ENCODE measurements at regions not wholly inside any gene's neighbourhood (a gene's known extent, or its start where the extent isn't known, plus 50 kb on each side); places are given as distances from the start of the nearest gene placed in this dataset.

- Histone ChIP-seq H2AK5ac (ENCODE audit: low read length) (no peak overlapping the region), H3K4me2 (ENCODE audit: low read length) (no peak overlapping the region), H2BK15ac (replicated peaks; ENCODE audit: low read depth) (no peak overlapping the region), H3K23ac (ENCODE audit: low read length) (no peak overlapping the region), H4K5ac (ENCODE audit: low read length) (peak overlapping the region; percentile 1), H3K36me3 (ENCODE audit: control insufficient read depth, insufficient read depth, low read length) (no peaks in the 10 kb centered on the region), H2BK120ac (ENCODE audit: low read depth, low read length) (peak overlapping the region; percentile 49), H3K4ac (ENCODE audit: low read depth, low read length) (peak overlapping the region; percentile 25), H3K4me3 (ENCODE audit: low read length) (no peak overlapping the region), H3K27ac (ENCODE audit: low read depth, low read length) (peak overlapping the region; percentile 67), H3K9ac (ENCODE audit: low read length) (peak overlapping the region; percentile 25), H3K4me1 (ENCODE audit: control insufficient read depth, low read depth, low read length) (peaks cover 4% of the 10 kb centered on the region), H4K8ac (ENCODE audit: low read depth, low read length) (no peak overlapping the region), H2BK5ac (ENCODE audit: low read length) (peak overlapping the region; percentile 21), H3K79me1 (ENCODE audit: low read length) (no peaks in the 10 kb centered on the region), H3K56ac (ENCODE audit: low read length) (peak overlapping the region; percentile 11), H3K18ac (ENCODE audit: low read length) (peak overlapping the region; percentile 93), H3K27me3 (ENCODE audit: insufficient read depth, low read length, poor library complexity) (no peaks in the 10 kb centered on the region), H3K79me2 (ENCODE audit: control insufficient read depth, insufficient read depth, low read length) (no peaks in the 10 kb centered on the region)
- DNase-seq = peak; percentile 94
- WGBS (ENCODE audit: extremely low coverage, insufficient coverage, low lambda C conversion rate) = no CpG with 5 or more reads among the region's 11 CpGs
Measured at GRCh38 chr14:54291491-54292191, 105.2 kb upstream of the CDKN3 start.

- Histone ChIP-seq H3K18ac (ENCODE audit: low read length) (no peak overlapping the region), H3K4me1 (ENCODE audit: control insufficient read depth, low read depth, low read length) (peaks cover 4% of the 10 kb centered on the region), H2BK5ac (ENCODE audit: low read length) (no peak overlapping the region), H3K9ac (ENCODE audit: low read length) (no peak overlapping the region), H4K8ac (ENCODE audit: low read depth, low read length) (no peak overlapping the region), H3K4me2 (ENCODE audit: low read length) (no peak overlapping the region), H3K36me3 (ENCODE audit: control insufficient read depth, insufficient read depth, low read length) (no peaks in the 10 kb centered on the region), H3K56ac (ENCODE audit: low read length) (no peak overlapping the region), H4K5ac (ENCODE audit: low read length) (no peak overlapping the region), H3K79me1 (ENCODE audit: low read length) (no peaks in the 10 kb centered on the region), H3K27ac (ENCODE audit: low read depth, low read length) (no peak overlapping the region), H3K79me2 (ENCODE audit: control insufficient read depth, insufficient read depth, low read length) (no peaks in the 10 kb centered on the region), H3K4ac (ENCODE audit: low read depth, low read length) (no peak overlapping the region), H2BK120ac (ENCODE audit: low read depth, low read length) (no peak overlapping the region), H3K4me3 (ENCODE audit: low read length) (no peak overlapping the region), H2AK5ac (ENCODE audit: low read length) (no peak overlapping the region), H3K23ac (ENCODE audit: low read length) (no peak overlapping the region), H2BK15ac (replicated peaks; ENCODE audit: low read depth) (no peak overlapping the region), H3K27me3 (ENCODE audit: insufficient read depth, low read length, poor library complexity) (no peaks in the 10 kb centered on the region)
- WGBS (ENCODE audit: extremely low coverage, insufficient coverage, low lambda C conversion rate) = no CpG with 5 or more reads among the region's 3 CpGs
- no peak for DNase-seq
Measured at GRCh38 chr14:54294802-54295201, 102.0 kb upstream of the CDKN3 start.

GRCh38 chr14:54299410-54300363 is 97.1 kb upstream of the CDKN3 start:
- no peak overlapping the region for H3K56ac ChIP-seq (ENCODE audit: low read length)
- H3K27ac ChIP-seq (ENCODE audit: low read depth, low read length) = no peak overlapping the region
- H3K27me3 ChIP-seq (ENCODE audit: insufficient read depth, low read length, poor library complexity) = no peaks in the 10 kb centered on the region

GRCh38 chr14:54300881-54301280 is 95.9 kb upstream of the CDKN3 start:
- no peak overlapping the region for H2BK15ac ChIP-seq (replicated peaks; ENCODE audit: low read depth)

More at GRCh38 chr14:54299410-54300363, 97.1 kb upstream of the CDKN3 start:
- no peaks in the 10 kb centered on the region for H3K36me3 ChIP-seq (ENCODE audit: control insufficient read depth, insufficient read depth, low read length)
- H4K5ac ChIP-seq (ENCODE audit: low read length) = no peak overlapping the region
- H3K4me3 ChIP-seq (ENCODE audit: low read length) = no peak overlapping the region
- DNase-seq = no peak
- no peak overlapping the region for H2AK5ac ChIP-seq (ENCODE audit: low read length)
- H2BK5ac ChIP-seq (ENCODE audit: low read length) = no peak overlapping the region
- H4K8ac ChIP-seq (ENCODE audit: low read depth, low read length) = no peak overlapping the region
- no peak overlapping the region for H3K4me2 ChIP-seq (ENCODE audit: low read length)
- H3K4me1 ChIP-seq (ENCODE audit: control insufficient read depth, low read depth, low read length) = no peaks in the 10 kb centered on the region
- H3K4ac ChIP-seq (ENCODE audit: low read depth, low read length) = peak overlapping the region; percentile 16
- no peak overlapping the region for H2BK15ac ChIP-seq (replicated peaks; ENCODE audit: low read depth)
- H3K9ac ChIP-seq (ENCODE audit: low read length) = no peak overlapping the region
- no peak overlapping the region for H2BK120ac ChIP-seq (ENCODE audit: low read depth, low read length)
- no peaks in the 10 kb centered on the region for H3K79me2 ChIP-seq (ENCODE audit: control insufficient read depth, insufficient read depth, low read length)
- no CpG with 5 or more reads among the region's 16 CpGs for WGBS (ENCODE audit: extremely low coverage, insufficient coverage, low lambda C conversion rate)
- no peaks in the 10 kb centered on the region for H3K79me1 ChIP-seq (ENCODE audit: low read length)
- no peak overlapping the region for H3K23ac ChIP-seq (ENCODE audit: low read length)
- H3K18ac ChIP-seq (ENCODE audit: low read length) = no peak overlapping the region

GRCh38 chr14:54301359-54301758 is 95.4 kb upstream of the CDKN3 start:
- H3K27ac ChIP-seq (ENCODE audit: low read depth, low read length) = no peak overlapping the region
- no peak overlapping the region for H3K4ac ChIP-seq (ENCODE audit: low read depth, low read length)

More at GRCh38 chr14:54300881-54301280, 95.9 kb upstream of the CDKN3 start:
- H3K79me1 ChIP-seq (ENCODE audit: low read length) = no peaks in the 10 kb centered on the region
- WGBS (ENCODE audit: extremely low coverage, insufficient coverage, low lambda C conversion rate) = no CpG with 5 or more reads among the region's 2 CpGs
- H2AK5ac ChIP-seq (ENCODE audit: low read length) = no peak overlapping the region
- H3K4me1 ChIP-seq (ENCODE audit: control insufficient read depth, low read depth, low read length) = no peaks in the 10 kb centered on the region
- H3K56ac ChIP-seq (ENCODE audit: low read length) = peak overlapping the region; percentile 34
- H4K5ac ChIP-seq (ENCODE audit: low read length) = no peak overlapping the region
- no peak overlapping the region for H3K4me2 ChIP-seq (ENCODE audit: low read length)
- no peak overlapping the region for H3K23ac ChIP-seq (ENCODE audit: low read length)
- H2BK120ac ChIP-seq (ENCODE audit: low read depth, low read length) = no peak overlapping the region
- H3K18ac ChIP-seq (ENCODE audit: low read length) = no peak overlapping the region
- no peaks in the 10 kb centered on the region for H3K36me3 ChIP-seq (ENCODE audit: control insufficient read depth, insufficient read depth, low read length)
- H3K79me2 ChIP-seq (ENCODE audit: control insufficient read depth, insufficient read depth, low read length) = no peaks in the 10 kb centered on the region
- H3K27me3 ChIP-seq (ENCODE audit: insufficient read depth, low read length, poor library complexity) = no peaks in the 10 kb centered on the region
- no peak overlapping the region for H3K9ac ChIP-seq (ENCODE audit: low read length)
- H3K4me3 ChIP-seq (ENCODE audit: low read length) = no peak overlapping the region
- H4K8ac ChIP-seq (ENCODE audit: low read depth, low read length) = no peak overlapping the region
- no peak overlapping the region for H2BK5ac ChIP-seq (ENCODE audit: low read length)
- no peak overlapping the region for H3K4ac ChIP-seq (ENCODE audit: low read depth, low read length)
- no peak for DNase-seq
- H3K27ac ChIP-seq (ENCODE audit: low read depth, low read length) = no peak overlapping the region

More at GRCh38 chr14:54301359-54301758, 95.4 kb upstream of the CDKN3 start:
- H2BK15ac ChIP-seq (replicated peaks; ENCODE audit: low read depth) = no peak overlapping the region
- H2BK120ac ChIP-seq (ENCODE audit: low read depth, low read length) = no peak overlapping the region
- no peaks in the 10 kb centered on the region for H3K79me1 ChIP-seq (ENCODE audit: low read length)
- no peak overlapping the region for H2BK5ac ChIP-seq (ENCODE audit: low read length)
- no peak overlapping the region for H4K8ac ChIP-seq (ENCODE audit: low read depth, low read length)
- H3K18ac ChIP-seq (ENCODE audit: low read length) = no peak overlapping the region
- no peak overlapping the region for H3K4me3 ChIP-seq (ENCODE audit: low read length)
- no peak overlapping the region for H3K23ac ChIP-seq (ENCODE audit: low read length)
- no CpG with 5 or more reads among the region's 7 CpGs for WGBS (ENCODE audit: extremely low coverage, insufficient coverage, low lambda C conversion rate)
- DNase-seq = no peak
- H3K4me2 ChIP-seq (ENCODE audit: low read length) = no peak overlapping the region
- no peak overlapping the region for H3K9ac ChIP-seq (ENCODE audit: low read length)
- no peak overlapping the region for H3K56ac ChIP-seq (ENCODE audit: low read length)
- no peaks in the 10 kb centered on the region for H3K27me3 ChIP-seq (ENCODE audit: insufficient read depth, low read length, poor library complexity)
- H3K79me2 ChIP-seq (ENCODE audit: control insufficient read depth, insufficient read depth, low read length) = no peaks in the 10 kb centered on the region
- H3K36me3 ChIP-seq (ENCODE audit: control insufficient read depth, insufficient read depth, low read length) = no peaks in the 10 kb centered on the region
- H4K5ac ChIP-seq (ENCODE audit: low read length) = no peak overlapping the region
- H3K4me1 ChIP-seq (ENCODE audit: control insufficient read depth, low read depth, low read length) = no peaks in the 10 kb centered on the region
- H2AK5ac ChIP-seq (ENCODE audit: low read length) = no peak overlapping the region
